NCI-H2029 (cell line): ENCODE measurements at regions not wholly inside any gene's neighbourhood (a gene's known extent, or its start where the extent isn't known, plus 50 kb on each side); places are given as distances from the start of the nearest gene placed in this dataset.
A peak's percentile ranks its signal among the peaks of the same experiment; 100 is the strongest.
"Not testable (repeated sequence)": the region's sequence is repeated elsewhere in the genome, so short reads cannot be mapped to it uniquely, and the experiment has no call there.

Experiments
- DNase-seq: peaks from one replicate; lab custom pipeline; 2025; lab: John Stamatoyannopoulos, UW

DNA sequence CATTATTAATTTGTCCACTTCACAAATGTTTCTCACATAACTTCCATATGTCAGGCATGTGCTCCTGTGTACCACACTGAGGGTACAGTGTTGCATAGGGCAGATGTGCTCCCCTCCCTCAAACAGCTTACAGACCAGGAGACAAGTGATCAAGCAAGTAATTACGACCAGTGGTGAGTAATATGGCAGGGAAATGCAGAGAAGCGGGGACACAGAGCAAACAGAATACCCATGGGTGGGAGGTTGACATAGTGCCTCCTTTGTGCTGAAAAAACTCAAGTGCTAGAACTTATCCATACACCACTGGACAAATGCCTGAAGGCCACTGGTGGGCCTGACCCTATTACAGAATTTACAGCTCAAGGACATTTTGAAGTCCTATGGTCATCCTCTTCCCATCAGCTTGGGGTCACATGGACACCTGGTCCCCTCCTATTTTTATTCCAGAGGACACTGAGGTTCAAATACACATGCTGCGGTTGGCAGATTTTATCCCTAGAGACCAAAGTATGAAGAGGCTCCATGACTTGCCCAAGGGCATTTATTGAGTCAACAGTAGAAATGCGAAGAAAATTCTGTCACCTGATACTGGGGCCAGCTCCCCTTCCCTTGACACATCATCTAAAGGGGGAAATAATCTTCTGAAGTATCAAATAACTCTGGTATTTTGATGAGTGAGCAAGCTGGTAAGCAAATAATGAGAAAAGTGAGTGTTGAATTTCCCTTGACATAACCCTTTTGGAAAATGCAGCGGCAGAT, 116.6 kb downstream of the QRSL1 start:
- no peak for DNase-seq

DNA sequence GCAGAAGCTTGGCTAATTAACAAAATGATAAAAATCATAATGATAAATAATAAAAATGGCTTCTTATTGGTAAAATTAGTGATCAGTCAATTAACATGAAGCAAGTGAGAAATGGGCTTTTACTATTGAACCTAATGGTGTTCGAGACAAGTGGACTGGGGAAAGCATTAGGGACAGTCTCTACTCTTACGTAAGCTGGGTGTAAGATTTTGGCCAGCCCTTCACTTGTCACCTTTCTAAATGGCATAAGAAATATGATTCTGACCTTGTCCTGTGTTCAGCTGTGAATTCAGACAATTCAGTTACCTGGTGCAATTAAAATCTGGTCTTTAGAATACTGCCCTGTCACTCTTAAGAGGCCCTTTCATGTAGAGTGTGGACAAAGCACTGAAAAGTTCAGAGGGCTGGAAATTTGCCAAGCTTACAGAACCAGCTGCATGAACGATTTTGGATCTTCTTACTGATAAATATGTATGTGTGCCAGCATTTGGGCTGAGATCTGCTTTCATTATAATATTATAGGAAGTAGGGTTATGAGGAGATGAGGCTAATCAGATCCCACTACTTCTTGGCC, 115.9 kb downstream of the QRSL1 start:
- peak; percentile 60 for DNase-seq

DNA sequence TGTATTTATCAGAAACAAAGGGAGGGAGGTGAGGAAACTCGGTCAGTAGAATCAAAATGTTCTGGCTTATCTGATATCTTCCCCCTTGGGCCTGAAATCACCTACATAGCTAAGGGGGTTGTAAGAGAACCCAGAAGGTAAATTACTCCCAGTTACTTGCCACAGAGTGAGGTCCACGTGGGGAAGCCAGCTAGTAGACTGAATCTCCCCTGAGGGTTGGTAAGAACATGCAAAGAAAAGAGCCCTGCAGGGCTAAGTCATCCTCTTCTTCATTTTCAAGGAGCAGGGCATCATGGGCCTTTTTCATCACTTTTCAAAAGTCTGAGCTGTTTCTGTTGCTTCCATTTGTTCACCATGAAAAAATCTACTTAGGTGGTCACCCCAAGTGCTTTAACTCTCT, 115.4 kb downstream of the QRSL1 start:
- DNase-seq = no peak

DNA sequence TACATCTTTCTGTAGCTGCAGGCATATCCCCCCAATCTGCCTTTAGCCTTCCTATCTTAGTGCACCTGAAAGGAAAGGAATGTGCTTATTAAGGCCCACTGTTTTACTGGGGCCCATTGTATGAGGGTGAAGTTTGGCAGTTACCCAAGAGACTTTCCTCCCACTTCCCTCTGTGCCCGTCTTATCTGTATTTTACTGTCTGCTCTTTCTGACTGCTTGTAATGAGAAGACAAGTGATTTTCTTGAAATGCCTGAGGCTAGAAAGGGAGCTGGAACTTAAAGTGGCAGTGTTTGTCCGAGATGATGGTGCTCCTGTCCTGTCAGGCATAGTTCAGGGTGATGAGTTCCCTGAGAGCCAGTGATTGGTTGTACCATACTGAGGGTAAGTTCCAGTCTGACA, 114.7 kb downstream of the QRSL1 start:
- not testable (repeated sequence) for DNase-seq

DNA sequence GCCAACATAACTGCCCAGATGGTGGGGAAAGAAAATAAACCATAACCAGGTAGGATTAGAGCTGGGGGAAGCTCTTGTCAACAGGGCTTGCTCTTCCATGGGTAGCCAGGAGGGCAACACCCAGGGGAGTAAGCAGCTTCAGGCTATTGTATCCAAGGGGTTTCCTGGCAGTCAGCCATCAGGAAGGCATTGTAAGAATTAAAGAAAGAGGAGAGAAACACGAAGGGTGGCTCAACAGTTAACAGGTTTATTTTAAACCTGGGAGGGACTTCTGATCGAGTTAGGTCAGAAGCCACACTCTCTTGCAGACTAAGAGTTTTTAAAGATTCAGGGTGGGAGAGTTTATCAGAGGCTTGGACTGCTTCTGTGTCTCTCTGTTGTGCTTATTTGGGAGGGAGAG, 114.2 kb downstream of the QRSL1 start:
- DNase-seq = peak; percentile 49

DNA sequence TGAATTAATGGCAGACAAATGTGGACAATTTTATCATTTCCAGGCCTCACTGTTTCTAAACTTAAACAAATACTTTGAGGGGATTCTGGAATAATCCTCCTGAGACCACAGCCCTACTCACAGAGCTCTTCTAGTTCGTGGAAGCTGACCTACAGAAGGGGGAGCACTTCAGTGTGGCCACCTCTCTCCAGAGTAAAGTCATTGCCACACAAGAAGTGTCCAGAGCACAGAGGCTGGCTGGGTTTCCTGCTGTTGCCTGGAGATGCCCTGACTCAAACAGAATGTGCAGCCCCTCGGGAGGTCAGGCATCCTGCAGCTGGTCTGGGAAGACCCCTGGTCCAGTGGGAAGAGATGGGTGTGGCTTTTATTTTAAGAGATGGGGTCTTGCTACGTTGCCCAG, 110.9 kb downstream of the QRSL1 start:
- no peak for DNase-seq

DNA sequence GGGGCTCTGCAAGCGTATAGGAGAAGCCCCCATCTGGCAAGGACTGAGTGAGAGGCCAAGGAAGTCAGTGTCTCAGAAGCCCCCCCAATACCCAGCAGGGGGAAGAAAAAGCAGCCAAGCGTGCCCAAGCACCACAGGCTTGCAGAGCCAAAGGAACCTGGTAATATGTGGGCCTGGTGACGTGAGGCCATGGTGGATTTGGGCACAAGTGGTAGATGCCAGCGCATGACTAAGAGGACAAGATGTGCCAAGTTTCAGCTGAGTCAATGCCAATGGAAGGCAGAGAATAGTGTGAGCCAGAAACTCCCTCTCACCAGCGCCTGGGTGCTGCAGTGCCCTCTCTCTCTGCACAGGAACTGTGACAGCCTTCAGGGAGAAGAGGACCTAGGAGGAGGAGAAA, 110.0 kb downstream of the QRSL1 start:
- DNase-seq = peak; percentile 28

DNA sequence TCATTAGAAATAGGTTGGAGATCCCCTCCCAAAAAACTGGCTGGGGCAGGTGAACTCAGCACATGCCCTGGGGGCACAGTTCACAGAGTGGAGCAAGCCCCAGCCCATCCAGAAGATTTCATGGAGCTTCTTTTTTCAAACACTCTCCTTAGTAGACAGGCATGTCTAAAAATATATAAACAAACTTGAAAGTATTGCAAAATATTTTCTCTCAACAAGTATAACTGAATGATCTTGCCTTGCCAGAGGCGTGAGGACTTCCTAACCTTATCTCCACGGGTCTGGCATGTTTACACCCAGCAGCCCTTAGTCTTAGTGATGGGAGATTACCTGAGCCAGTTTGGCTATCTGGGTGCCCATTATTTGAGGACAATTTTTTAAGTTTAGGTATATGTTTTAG, 107.1 kb downstream of the QRSL1 start:
- no peak for DNase-seq

DNA sequence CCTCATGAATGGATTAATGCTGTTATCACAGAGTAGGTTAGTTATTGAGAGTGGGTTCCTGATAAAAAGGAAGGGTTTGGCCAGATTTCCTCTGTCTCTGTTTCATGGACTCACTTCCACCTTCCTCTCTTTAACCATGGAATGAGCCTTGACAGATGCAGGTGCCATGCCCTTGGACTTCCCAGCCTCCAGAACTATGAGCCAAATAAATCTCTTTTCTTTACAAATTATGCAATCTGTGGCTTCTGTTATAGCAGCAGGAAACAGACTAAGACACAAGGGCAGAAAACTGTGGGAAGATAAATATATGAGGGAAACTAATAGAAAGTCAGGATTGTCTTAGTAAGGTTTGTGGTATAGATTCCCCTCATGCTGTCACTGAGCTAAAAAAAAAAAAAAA, 106.5 kb downstream of the QRSL1 start:
- DNase-seq = no peak

DNA sequence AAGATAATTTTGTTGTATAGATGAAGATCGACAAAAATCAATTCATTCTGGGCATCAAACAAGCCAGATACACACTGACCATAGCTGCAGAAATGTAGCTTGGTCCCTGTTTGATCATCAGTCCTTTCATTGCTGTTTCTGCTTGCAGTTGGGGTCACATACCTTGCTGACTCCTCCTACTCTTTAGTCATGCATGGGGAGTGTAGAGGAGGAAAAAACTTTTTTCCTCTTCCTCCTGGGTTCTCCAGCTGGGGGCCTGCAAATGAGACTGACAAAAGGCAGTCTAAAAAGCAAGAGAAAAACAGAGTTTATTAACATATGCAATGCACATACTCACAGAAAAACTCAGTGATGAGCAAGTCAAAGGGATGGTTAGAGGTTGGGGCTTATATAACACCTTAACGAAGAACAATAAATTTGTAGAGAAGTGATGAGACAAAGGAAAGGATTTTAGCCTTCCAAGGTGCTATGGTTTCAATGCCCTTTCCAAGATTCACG, 105.8 kb downstream of the QRSL1 start:
- no peak for DNase-seq

DNA sequence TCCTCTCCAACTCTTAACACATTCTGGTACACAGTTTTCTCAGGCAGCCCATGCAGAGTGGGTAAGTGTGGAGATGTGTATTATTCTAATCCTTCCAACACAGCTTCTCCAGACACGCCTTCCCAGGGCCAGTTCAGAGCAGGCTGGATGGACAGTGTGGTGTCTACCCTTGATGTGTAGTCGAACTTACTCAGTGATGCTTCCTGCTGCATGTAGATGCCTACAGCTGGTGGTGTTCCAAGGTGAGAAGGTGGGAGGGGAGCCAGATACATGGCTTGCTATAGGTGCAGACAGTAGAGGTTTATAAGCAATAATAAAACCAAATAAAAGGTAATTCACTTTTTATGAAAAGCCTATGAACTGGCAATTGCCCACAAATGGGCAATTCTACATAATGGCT, 104.0 kb downstream of the QRSL1 start:
- no peak for DNase-seq

DNA sequence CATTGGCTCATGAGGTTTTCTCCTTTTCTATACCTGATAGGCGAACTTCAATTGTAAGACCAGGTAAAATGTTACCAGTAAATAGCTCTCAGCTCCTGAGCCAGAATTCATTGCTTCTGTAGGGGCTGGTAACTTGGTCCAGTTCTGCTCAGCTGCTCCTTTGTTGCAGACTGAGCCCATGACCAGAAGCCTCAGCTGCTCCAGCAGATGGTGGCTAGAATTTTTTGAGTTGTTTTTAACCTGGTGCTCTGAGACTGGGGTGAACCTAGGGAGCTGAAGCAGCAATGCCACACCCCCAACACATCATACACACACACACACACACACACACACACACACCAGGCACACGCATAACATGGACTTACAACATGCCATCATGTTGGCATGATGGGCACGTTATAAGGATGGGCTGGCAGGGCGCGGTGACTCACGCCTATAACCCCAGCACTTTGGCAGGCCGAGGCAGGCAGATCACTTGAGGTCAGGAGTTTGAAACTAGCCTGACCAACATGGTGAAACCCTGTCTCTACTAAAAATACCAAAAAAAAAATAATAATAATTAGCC, 103.1 kb downstream of the QRSL1 start:
- no peak for DNase-seq

DNA sequence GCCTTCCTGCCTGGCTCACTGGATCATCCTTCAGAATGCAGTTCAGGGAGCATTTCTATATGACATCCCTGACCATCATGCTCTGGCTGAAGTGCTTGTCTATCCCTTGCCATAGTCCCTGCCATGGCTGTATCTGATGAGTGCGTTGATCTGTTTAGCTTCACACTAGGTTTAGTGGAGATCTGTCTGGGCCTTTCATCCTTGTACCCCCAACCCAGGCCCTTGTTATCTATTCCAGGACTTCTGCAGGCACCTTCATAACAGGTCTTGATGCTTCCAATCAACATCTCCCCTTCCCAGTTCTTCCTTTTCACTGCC, 102.4 kb downstream of the QRSL1 start:
- no peak for DNase-seq

DNA sequence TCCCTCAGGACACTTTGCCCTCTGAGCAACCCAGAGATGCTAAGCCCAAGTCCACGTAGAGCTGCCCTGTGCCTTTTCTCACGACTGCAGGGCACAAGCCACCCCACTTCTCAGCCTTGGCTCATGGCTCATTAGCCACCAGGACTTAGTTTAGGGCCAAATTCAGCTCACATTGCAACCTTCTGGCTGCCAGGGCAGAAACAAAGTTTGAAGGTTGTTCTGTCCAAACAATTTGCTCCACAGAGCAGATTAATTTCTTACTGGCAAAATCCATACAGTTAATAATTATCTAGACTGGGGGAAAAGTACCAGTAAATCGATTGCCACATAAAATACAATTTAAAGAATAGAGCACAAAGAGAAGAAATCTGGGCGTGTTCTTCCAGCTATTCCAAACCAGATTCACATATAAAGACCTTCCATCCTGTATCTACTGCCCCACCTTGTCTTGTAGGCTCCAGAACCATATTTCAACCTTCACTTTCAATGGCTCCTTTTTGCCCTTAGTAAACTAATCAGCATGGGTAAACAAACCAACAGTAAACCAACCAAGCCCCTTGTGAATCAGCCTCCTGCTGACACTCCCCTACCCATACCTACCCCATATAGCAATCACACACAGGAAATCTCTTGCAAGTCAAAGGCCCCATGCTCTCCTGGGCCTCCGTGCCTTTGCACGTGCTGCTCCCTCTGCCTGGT, 101.9 kb downstream of the QRSL1 start:
- no peak for DNase-seq

DNA sequence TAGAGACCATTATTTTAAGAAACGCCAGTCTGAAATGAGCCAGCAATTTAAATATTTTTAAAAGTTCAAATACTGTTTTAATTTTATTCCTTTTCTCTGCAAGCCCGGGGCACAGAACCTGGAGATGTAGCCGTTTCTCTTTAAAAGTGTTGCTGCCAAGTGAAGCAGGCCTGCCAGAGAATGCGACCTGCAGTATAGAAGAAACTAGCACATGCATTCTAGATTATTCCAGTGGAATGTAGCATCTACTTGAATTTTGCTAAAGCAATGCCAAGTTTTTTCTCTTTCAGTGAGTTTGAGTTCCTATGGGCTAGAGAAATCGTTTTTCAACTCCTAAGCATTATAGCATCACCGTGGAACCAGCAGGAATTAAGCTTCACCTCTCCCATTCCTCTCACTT, 101.3 kb downstream of the QRSL1 start:
- DNase-seq = no peak

DNA sequence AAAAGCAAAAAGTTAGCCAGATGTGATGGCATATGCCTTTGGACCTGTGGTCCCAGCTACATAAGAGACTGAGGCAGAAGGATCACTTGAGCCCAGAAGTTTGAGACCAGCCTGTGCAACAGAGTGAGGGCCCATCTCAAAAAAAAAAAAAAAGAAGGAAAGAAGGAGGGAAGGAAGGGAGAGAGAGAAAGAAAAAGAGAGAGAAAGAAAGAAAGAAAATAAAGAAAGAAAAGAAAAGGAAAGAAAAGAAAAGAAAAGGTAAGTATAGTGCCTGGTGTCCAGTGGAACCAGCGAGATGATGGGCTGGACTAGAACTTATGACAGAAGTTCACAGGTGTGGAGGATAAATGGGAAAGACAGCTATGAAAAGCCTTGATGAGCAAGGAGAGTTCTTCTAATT, 100.9 kb downstream of the QRSL1 start:
- DNase-seq = no peak

DNA sequence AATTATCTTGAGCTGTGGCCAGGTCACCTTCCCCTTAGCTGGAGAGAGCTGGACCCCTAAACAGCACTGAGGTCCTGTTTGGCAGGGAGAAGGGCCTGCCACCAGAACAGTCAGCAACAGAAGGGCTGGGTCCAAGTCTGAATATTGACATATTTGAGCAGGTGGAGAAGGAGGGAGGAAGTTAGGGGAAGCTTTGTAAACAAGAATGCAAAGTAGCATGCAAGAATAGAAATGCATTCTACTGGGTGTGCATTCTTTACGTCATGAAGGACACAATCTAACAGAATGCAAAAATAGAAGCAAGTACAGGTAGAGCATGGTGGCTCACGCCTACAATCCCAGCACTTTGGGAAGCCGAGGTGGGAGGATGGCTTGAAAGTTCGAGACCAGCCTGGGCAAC, 100.5 kb downstream of the QRSL1 start:
- DNase-seq = no peak

DNA sequence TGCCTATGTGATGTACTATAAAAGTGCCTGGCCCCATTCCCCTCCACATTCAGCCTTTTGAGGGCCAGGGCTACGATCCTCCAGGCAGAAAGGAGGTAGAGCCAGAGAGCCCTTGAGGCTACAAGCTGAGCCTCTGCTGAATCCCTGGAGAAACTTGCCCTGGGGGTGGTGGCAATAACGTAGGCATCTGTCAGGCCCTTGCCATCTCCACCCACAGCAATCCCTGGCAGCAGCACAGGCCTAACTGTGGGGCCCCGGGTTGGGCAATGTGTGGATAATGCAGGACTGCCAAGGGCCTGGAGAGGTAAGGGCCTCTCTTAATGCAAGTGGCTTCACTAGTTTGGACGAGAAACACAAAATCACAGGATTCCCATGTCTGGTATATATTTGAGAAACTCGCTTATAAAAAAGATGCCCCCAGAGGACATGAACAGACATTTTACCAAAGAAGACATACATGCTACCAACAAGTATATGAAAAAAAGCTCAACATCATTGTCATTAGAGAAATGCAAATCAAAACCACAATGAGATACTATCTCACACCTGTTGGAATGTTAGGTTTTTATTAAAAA, 99.0 kb downstream of the QRSL1 start:
- DNase-seq = no peak

DNA sequence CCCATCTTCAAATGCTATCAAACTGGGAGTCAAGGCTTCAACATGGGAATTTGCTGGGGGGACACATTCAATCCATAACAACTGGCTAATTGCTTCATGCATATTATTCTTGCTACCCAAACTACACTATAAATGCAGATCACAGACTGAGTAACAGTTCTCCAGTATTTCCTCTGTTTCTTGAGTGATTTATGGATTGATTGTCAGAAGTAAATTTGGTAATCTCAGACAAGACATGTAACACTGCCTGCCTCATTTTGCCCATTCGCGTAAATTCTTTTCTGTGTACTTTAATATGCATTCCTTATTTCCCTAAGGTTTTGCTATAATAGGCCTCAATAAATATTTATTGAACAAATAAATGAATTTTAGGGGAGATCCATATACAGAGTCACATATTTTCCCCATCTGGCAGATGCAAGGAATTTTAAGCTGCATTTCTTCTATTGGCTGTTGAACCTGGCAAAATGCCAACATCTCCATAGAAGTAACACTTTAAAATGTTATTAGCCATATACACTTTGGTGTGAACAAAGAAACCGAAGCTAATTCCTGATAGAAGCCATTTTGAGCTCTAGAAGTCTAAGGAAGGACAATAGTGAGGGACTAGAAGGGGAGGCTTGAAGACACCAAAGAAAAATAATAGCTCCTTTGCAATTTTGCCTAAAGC, 98.2 kb downstream of the QRSL1 start:
- no peak for DNase-seq

DNA sequence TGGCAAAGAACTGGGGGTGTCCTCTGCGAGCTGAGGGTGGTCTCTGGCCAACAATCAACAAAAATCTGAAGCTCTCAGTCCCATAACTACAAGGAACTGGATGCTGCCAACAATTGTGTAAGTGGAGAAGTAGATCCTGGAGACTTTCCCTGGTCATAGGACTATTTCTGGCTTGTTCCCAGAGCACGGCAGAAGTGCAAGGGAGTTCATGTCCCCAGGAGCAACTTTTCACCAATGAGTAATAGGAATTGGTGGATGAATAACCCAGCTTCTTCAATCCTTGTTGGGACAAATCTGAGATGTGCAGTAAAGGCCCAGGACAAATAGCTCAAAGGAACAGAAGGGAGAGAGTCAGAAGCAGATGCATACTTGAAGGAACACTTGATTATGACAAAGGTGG, 95.5 kb downstream of the QRSL1 start:
- DNase-seq = no peak

DNA sequence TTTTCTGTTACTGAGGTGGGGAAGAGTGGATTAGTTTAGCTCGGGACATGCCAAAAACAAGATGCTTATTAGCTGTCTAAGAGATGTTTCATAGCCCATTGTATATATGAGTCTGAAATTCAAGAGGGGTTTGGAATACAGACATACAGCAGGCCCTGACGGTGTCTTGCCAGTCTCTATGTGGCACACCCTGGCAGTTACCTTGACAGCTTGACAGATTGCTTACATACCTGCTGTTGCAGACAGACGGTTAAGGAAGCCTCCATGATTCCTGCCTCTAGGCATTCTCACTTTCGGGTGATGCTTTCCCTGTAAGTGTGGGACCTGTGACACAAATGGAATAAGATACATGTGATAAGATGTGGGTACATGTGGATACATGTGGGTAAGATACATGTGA, 95.0 kb downstream of the QRSL1 start:
- DNase-seq = no peak

DNA sequence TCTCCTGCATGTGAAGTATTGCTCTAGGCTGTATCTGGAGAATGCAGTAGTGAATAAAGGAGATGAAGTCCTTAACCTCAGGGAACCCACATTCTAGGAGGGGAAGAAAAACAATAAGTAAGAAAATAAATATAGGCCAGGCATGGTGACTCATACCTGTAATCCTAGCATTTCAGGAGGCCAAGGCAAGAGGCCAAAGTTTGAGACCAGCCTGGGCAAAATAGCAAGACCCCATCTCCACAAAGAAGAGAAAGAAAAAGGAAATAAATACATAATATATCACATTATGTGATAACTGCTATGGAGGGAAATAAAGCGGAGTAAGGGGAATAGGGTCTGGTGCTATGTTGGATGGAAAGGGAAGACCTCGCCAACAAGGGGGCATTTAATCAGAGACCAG, 94.0 kb downstream of the QRSL1 start:
- not testable (repeated sequence) for DNase-seq
